ENCODE measurements at regions not wholly inside any gene's neighbourhood (a gene's known extent, or its start where the extent isn't known, plus 50 kb on each side); places are given as distances from the start of the nearest gene placed in this dataset.

DNA sequence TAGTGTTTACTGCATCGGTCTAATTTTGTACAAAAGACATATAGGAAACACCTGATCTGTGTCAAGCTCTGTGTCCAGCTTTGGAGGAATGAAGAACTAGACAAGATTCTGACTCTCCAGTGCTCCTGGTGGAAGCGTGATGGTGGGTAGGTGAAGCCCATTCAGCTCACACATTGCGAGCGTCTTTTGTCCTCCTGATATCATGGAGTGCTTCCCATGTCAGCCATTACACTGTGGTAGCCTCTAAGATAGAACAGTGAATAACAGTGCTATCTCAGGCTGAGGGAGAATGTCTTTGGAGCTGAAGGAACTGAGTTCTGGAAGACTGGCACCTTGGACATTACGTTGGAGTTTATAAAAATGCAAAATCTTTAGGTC, 350.2 kb downstream of the CYRIA start:
- TF ChIP-seq CTCF (IDR thresholded peaks at IDR 0.05) (no peak), POLR2A (IDR thresholded peaks at IDR 0.05) (no peak)

All from thyroid gland (tissue), 4 donors.